HG03521 (cell line): ENCODE measurements at regions not wholly inside any gene's neighbourhood (a gene's known extent, or its start where the extent isn't known, plus 50 kb on each side); places are given as distances from the start of the nearest gene placed in this dataset.

Experiments
- ATAC-seq: cut with Tn5 transposase; IDR thresholded peaks from one replicate; pipeline ENCODE4 v1.9.1; 2021; ENCODE audit warnings: mild to moderate bottlenecking, moderate library complexity; ENCODE audit not compliant: unreplicated experiment

DNA sequence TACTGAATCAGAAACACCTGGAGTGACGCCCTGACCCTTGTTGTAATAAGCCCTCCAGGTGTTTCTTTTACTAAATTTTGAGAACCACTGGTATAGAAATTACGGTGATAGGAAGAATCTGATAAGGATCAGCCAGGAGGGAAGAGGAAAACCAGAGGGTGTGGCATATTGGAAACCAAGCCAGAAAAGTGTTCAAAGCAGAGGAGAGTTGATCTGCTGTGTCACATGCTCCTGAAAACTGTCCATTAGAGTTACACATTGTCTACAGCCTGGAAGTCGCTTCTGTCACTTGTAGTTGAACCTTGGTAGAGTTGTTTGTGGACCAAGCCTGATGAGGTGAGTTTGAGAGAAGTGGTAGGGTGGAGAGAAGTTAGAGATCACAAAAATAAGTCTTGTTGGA lies 497.4 kb downstream of the ENC1 start:
- no peak for ATAC-seq

DNA sequence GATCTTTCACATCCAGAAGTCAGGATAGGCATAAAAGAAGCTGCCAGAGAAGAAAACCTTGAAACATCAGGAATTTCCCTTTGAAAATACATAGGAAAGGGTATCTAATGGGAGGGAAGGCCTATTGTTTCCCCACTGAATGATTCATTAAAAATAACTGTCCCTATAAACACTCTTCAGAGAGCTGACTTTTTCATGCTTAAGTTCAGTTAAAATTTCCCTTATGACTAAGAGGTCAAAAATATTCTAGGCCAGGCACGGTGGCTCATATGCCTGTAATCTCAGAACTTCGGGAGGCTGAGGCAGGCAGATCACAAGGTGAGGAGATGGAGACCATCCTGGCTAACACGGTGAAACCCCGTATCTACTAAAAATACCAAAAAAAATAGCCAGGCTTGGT lies 499.5 kb downstream of the ENC1 start:
- no peak for ATAC-seq

GRCh38 chr5:74140409-74140808 lies 500.1 kb downstream of the ENC1 start:
- ATAC-seq = no peak

DNA sequence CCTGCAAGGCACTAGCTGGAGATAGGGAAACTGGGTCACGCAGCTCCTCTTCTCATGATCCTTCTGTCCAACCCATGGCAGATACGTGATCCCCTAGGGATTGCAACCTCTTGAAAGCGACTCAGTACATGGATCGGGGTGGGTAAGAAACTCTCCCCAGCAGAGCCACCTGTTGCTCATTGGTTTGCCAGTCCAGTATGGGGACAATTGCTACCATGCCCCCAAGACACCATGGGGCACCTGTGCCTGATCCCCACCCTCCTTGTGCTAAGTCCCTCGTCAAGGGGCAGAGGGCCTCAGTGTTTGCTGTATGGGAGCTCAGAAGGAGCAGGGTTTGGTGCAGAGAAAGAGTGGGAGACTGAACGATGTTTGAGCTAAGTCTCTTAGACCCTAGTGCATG lies 500.9 kb downstream of the ENC1 start:
- ATAC-seq = no peak

- no peak for ATAC-seq
Observed at GRCh38 chr5:74138721-74139120, 501.8 kb downstream of the ENC1 start.

- no peak for ATAC-seq
Observed at GRCh38 chr5:74136276-74136825, 504.2 kb downstream of the ENC1 start.

DNA sequence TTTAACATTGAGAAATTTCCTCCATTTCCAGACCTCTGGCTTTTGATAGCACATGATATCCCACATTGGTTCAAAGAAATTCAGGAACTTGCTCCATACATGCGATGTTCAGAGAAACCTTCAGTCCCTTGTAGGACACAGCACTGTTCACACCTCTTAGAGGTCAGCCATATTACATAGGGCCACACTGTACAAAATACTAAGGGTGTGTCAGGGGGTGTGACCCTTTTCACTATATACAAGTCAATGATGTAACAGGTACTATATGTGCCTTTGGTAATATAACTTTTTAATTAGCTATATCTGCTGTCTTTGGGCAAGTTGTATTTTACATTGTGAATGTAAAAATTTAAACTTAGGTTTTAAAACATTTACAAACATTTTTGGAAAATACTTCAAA lies 505.5 kb downstream of the ENC1 start:
- ATAC-seq = no peak

DNA sequence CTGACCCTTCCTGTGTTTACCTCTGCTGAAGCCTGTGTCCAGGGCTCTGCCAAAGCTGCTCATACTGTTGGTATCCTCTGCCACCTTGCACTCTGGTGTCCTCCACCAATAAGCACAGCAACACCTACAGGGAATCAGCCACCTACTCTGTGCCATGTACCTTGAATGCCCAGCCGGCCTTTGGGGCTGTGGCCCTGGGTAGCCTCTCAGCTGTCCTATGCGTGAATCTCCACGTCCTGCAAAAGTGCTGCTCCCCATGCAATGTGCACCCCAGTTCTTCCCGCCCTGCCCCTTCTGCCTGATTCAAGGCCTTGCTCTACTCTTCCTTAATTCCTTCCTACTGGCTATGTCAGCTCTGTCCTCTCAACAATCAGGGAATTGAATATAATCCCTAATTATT lies 506.5 kb downstream of the ARHGEF28 start:
- ATAC-seq = no peak

GRCh38 chr5:74131250-74131649 lies 505.3 kb downstream of the ARHGEF28 start:
- no peak for ATAC-seq

- no peak for ATAC-seq
Observed at GRCh38 chr5:74130155-74130897, 504.3 kb downstream of the ARHGEF28 start.

DNA sequence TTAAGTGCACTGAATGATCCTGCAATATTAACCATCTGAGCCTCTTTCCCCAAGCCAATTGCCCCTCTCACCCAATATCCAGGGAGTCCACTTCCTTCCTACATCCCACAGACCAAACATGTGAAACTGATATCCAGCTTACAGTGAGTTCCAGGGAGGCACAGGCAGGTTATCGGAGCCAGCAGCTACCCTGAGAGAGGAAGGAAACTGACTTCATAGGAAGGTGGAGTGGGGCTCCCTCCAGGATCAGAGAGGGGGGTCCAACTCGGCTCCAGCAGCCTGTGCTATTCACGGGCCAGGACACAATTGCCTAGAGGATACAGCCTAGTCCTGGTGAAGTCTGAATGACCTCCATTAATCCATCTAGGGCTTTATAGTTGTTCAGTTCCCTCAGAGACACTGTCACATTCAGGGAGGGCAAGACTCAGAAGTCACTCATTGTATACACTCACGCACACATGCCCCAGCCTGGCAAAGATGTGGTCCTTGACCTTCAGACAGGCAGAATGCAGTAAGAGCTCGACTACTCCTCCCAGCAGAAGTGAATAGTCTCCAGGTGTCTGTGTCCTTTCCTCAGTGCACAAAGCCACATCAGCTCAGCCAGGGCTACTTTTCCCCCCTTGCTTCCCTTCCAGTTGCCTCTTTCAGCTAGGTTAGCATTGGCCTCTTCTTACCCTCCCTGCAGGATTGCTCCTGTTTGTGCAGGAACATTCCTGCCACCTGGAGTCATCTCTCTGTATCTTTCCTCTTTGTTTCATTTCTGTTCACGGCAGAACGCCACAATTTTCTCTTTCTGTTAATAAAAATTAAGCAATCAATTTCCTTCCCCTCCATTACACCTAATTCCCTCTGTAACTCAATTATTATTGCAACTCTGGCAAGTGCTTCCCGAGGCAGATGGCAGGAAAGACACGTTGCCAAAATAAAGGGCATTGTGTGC lies 501.7 kb downstream of the ARHGEF28 start:
- no peak for ATAC-seq

DNA sequence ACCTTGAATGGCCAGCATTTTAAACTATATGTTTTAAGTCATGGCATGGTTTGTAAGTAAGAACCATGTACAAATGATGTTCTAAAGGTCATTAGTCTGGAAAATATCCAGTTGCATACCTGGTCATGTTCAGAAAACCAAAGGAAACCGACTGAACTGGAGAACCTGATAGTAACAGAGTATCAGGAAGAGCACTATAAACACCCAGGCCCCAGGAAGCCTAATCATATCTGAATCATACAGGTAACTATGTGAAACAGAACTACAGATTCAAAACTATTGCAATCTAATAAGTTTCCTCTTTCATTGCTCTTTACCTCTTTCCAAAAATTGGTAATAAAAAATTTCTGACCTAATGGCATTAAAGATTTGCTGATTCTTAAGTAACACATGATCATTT lies 500.3 kb downstream of the ARHGEF28 start:
- no peak for ATAC-seq

GRCh38 chr5:74124826-74125225 lies 498.8 kb downstream of the ARHGEF28 start:
- ATAC-seq = no peak

- no peak for ATAC-seq
Observed at GRCh38 chr5:74123929-74124328, 497.9 kb downstream of the ARHGEF28 start.

- no peak for ATAC-seq
Observed at GRCh38 chr5:74122979-74123590, 497.1 kb downstream of the ARHGEF28 start.

- ATAC-seq = no peak
Observed at GRCh38 chr5:74122175-74122574, 496.2 kb downstream of the ARHGEF28 start.

DNA sequence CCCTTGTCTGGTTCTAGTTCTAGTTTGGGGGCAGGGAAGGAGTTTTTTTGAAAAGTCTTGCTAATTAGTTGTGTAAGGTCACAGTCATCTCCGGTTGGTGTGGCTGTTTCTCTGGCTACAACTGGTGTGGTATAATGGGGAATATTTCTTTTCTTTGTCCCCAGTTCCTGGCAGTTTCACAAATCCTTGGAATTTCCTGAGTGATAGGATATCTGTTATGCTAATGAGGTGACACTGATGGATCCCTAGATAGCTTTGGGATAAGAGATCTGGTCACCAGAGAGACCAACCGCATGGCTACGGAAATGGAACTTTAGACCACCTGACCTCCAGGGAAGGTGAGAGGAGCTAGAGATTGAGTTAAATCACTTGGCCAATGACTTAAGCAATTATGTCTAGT lies 494.6 kb downstream of the ARHGEF28 start:
- ATAC-seq = no peak

DNA sequence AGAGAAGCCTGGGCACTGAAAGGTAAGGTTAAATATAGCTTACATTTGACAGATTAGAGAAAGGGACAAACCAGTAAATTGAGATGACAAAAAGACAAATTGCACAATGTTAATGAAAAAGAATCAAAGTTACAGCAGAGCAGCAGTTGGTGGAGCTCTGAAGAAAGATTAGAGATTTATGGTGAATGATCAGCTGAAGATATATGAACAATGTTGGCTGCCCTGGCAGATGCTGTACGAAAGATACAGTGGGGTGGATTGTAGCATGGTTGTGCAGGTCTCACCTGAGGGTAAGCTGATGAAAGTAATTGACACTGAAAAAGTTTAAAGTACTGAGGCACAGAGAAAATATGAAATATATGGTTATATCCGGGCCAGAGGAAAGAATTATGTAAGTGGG lies 492.1 kb downstream of the ARHGEF28 start:
- no peak for ATAC-seq

GRCh38 chr5:74116984-74117383 lies 491.0 kb downstream of the ARHGEF28 start:
- no peak for ATAC-seq

DNA sequence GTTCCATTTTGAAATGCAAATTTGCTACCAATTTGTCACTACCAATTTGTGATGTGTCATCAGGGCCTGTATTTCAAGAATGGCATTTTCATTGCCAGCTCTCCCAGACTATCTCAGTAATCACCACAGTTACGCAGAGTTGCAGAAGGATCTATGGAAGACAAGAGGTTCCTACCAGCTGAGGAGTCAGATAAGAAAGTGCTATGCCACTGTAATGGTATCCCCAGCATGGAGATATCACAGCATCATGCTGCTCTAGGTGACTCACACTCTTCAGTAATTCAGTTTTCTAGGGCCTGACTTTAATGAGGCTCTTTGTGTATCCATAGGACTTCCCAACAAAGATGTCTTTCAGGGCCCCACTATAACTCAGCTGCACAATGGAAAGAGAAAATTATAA lies 490.3 kb downstream of the ARHGEF28 start:
- ATAC-seq = no peak

- ATAC-seq = no peak
Observed at GRCh38 chr5:74113927-74114326, 487.9 kb downstream of the ARHGEF28 start.

DNA sequence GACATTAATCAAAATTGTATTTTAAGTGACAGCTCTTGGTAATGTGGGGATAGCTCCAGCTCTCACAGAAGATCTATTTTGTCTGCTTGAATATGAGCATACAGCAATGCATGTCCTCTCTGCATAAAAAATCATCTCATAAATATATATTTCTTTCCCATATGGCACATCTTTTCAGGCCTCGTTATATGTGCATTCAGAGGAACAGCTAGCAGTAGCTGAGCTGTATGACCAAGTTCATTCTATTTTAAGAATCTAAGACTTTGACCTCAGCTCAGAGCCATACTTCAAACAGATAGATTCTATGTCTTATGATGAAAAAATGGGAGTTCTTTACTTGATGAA lies 487.2 kb downstream of the ARHGEF28 start:
- no peak for ATAC-seq
